GM18499 (cell line): ENCODE measurements at regions not wholly inside any gene's neighbourhood (a gene's known extent, or its start where the extent isn't known, plus 50 kb on each side); places are given as distances from the start of the nearest gene placed in this dataset.
"Not testable (repeated sequence)": the region's sequence is repeated elsewhere in the genome, so short reads cannot be mapped to it uniquely, and the experiment has no call there.

Experiments used
- ATAC-seq: cut with Tn5 transposase; IDR thresholded peaks from one replicate; pipeline ENCODE4 v1.9.1; 2021; ENCODE audit warnings: moderate number of reproducible peaks; ENCODE audit not compliant: insufficient read depth, unreplicated experiment

DNA sequence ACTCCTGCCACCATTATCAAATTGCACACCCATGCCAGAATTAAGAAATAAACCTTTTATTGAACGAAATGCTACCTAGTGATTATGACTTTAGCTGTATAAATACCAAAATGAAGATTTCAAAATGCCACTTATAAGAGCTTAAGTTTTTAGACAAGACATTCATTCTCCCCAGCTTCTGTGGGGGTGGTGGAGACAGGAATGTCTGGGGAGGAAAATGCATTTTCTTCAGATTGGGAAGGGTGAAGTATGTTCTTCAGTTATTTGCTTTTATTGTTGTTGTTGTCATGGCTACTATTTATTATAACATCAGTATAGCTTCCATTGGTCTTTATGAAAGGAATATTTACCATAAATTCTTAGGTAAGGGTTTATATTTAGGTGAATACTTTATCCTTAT is 132.7 kb upstream of the GMNC start:
- no peak for ATAC-seq

DNA sequence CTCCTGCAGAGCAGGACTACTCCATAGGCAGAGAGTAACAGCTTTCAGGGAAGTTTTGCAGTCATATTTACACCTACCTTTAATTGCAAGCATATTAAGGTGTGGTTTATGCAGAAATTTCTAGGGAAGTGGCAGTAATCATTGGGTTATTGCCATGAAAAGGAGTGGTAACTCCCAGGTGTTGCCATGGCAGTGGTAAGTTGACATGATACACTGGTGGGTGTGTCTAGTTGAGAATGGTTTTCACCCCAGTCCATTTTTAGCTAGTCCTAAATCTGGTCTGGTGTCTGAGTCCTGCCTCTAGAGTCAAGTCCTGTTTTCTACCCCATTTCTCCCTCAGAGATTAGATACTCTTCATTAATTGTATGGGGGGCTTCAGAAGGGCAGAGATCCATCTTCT is 128.4 kb upstream of the GMNC start:
- no peak for ATAC-seq

DNA sequence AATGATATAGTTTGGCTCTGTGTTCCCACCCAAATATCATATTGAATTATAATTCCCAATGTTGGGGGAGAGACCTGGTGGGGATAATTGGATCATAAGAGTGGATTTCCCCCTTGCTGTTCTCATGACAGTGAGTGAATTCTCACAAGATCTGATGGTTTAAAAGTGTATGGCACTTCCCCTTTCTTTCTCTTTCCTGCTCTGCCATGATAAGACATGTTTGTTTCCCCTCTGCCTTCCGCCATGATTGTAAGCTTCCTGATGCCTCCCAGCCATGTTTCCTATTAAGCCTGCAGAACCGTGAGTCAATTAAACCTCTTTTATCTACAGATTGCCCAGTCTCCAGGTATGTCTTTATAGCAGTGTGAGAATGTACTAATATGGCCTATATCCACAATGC is 126.7 kb upstream of the GMNC start:
- no peak for ATAC-seq

DNA sequence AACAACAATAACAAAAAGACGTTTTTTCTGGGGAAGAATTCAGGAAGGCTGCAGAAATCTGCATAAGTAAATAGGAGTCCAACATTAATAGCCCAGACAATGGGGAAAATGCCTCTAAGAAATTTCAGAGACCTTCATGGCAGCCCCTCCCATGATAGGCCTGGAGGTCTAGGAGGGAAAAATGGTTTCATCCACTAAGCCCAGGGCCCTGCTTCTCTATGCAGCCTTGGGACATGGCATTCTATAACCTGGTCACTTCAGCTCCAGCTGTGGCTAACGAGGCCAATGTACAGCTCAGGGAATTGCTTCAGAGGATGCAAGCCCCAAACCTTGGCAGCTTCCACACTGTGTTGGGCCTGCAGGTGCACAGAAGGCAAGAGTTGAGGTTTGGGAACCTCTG is 125.6 kb upstream of the GMNC start:
- ATAC-seq, result no peak

DNA sequence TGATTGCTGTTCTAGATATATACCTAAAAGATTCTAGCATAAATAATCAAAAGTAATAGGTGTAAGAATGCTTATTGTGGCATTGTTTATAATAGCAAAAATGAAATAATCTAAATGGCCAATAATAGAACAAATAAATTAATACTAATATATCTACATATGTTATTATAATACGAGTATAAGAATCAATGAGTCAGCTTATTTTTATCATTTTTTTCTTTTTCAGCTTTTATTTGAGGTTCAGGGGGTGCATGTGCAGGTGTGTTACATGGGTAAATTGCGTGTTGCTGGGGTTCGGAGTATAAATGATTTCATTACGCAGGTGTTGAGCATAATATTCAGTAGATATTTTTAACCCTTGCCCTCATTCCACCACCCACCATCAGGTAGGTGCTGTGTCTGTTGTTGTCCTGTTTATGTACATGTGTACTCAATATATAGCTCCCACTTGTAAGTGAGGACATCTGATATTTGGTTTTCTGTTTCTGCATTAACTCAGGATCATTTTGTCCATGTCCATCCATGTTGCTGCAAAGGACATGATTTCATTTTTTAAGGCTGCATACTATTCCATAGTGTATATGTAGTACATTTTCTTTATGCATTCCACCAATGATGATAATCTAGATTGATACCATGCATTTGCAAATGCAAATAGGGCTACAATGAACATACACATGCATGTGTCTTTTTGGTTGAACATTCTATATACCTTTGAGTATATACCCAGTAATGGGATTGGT is 122.2 kb upstream of the GMNC start:
- no peak for ATAC-seq

DNA sequence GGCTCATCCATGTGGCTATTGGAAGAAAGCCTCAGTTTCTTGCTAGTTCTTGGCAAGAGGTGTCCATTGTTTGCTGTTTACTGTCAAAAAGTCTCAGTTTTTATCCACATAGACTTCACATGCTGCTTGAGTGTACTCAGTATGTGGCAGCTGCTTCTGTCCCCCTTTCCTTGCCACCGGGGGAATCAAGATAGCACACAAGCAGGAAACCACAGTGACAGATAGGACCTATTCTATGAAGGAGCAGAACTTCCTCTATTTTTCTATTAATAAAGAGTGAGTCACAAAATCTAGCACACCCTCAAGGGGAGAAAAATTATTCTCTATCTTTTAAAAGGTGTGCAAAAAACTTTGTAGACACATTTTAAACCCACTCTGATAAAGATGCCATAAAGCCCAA is 121.4 kb upstream of the GMNC start:
- peak; percentile 74 for ATAC-seq

DNA sequence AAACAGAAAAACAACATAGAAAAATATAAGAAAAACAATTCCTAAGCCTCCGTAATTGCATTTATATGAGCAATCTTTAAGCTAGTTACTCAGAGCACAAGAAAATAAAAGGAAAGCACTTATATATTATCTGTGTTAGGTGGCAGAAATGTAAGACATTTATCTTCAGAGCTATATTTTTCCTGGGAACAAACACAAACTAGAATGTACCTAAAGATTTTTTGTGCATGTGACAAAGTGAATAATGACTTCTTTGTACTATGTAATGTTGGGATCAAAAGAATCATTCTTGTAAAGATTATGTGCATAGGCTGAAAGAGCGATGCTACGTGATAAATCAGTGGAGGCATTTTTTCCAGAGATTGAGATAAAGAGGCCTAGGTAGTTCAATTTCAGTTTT is 111.3 kb upstream of the GMNC start:
- no peak for ATAC-seq

DNA sequence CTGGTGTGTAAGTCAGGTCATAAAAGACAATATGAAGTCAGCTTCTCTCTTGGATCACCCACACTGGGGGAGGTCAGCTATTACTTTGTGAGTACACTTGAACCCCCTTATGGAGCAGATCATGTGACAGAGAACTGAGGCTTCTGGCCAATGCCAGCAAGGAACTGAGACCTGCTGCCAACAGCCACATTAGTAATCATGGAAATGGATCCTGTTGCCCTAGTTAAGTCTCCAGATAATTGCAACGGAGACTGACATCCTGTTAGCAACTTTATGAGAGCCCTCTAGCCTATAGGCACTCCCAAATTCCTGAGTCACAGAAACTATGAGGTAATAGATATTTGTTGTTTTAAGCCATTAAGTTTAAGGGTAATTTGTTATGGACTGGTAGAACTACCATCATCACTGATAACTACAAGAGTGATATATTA is 110.4 kb upstream of the GMNC start:
- ATAC-seq, result no peak

DNA sequence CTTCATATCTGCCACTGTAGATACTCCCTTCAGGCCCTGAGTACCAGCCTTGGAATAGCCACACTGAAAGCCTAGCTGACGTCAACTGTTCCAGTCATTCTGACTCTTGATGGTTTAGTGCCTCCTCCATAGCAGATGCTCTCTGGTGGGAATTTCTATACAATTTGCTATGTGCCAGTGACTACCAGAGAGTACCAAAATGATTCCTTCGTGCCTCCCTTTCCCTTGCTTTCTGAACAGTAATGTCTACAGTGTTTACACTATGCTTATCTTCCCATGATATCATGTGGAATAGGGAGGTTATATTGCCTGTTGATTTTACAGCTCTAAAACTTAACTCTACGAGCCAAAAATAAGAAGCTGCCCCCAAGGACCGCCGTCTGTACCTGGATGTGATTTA is 109.7 kb upstream of the GMNC start:
- no peak for ATAC-seq

DNA sequence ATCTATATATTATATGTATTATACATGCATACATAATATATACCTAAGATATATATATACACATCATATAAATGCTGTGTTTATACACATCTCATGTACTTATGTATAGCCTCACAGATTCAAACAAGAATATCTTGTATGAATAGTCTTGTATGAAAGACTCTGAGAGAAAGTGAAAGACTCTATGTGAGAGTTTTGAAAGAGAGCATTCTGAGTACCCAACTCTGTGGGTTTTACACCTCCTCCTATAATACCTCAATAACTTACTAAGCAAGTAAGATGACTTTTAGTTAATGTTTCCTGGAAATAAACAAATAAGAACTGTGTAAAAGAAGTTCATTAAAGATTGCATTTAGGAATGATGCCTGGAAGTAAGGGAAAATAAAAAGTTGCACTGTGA is 108.1 kb upstream of the GMNC start:
- no peak for ATAC-seq

DNA sequence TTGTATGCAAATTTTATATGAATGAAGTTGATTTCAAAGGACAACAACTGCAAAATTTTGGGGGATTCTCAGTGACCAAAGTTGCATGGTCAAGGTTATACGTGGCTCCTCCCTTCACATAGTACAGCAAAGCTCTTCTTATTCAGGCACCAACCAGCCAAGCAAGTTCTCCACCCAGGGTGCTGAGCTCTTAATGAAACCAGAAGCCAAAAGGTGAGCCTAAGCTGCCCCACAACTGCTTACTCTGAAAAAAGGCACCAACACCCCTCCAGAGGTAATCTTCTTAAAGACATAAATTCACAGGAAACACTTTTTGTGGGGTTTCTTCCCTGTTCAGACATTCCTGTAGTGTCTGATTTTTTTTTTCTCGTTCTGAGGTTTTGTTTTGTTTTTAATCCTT is 106.1 kb upstream of the GMNC start:
- ATAC-seq, result no peak

DNA sequence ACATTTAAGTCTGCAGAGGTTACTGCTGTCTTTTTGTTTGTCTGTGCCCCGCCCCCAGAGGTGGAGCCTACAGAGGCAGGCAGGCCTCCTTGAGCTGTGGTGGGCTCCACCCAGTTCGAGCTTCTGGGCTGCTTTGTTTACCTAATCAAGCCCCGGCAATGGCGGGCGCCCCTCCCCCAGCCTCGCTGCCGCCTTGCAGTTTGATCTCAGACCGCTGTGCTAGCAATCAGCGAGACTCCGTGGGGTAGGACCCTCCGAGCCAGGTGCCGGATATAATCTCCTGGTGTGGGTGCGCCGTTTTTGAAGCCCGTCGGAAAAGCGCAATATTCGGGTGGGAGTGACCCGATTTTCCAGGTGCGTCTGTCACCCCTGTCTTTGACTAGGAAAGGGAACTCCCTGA is 102.4 kb upstream of the GMNC start:
- ATAC-seq, result not testable (repeated sequence)

DNA sequence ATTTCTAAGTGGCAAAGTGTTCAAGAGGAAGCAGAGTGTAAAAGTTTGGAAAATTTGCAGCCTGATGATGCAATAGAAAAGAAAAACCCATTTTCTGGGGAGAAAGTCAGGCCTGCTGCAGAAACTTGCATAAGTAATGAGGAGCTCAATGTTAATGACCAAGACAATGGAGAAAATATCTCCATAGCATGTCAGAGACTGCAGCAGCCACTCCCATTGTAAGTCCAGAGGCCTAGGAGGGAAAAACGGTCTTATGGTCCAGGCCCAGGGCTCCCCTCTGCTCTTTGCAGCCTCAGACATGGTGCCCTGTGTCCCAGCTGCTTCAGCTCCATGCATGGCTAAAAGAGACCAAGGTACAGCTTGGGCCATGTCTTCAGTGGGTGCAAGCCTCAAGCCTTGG is 96.6 kb upstream of the GMNC start:
- no peak for ATAC-seq

DNA sequence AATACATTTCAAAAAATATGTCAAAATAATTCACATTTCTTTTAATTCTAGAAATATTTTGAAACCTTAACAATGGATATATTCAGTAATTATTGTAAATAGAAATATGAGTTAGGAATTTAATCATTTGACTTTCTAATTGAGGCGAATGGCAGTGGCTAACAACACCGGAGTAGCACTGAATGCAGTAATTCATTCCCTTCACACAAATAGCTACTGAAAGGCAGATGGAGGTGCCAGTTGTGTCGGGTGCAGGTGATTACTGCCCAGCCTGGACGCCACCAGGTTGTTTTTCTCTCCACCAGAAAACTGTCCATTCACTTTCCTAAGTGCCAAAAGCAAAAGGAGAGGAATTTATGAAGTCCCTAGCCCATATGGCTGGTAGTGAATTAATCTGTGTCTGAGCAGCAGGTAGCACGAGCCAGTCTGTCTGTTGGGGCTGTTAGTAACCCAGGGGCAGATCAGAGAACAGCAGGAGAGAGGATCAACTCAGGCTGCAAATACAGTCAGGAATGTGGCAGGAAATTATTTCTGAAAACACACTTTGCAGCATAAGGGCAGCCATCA is 79.3 kb upstream of the GMNC start:
- no peak for ATAC-seq

DNA sequence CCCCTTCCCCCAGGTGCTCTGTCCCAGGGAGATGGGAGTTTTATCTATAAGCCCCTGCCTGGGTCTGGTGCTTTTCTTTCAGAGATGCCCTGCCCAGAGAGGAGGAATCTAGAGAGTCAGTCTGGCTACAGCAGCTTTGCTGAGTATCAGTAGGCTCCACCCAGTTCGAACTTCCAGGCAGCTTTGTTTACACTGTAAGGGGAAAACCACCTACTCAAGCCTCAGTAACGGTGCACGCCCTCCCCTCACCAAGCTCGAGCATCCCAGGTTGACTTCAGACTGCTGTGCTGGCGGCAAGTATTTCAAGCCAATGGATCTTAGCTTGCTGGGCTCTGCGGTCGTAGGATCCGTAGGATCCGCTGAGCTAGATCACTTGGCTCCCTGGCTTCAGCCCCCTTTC is 72.1 kb upstream of the GMNC start:
- not testable (repeated sequence) for ATAC-seq

DNA sequence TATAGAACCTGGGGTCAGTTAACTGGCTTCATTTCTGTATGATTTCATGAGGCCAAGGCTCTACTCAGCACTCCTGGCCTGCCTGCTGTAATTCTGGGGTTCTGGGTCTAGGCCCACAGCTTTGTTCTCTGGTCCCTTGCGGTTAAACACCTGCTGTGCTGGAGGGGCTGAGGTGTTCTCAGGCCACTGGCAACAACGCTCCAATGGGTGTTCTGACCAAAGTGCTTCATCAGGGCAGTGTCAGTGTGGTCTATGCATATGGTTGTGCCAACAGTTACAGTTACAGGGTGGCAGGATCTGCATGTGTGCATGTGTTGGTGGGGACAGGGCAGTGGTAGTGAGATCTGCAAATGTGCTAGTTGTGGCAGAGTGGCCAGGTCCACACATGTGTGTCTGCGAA is 64.1 kb upstream of the GMNC start:
- ATAC-seq, result no peak

DNA sequence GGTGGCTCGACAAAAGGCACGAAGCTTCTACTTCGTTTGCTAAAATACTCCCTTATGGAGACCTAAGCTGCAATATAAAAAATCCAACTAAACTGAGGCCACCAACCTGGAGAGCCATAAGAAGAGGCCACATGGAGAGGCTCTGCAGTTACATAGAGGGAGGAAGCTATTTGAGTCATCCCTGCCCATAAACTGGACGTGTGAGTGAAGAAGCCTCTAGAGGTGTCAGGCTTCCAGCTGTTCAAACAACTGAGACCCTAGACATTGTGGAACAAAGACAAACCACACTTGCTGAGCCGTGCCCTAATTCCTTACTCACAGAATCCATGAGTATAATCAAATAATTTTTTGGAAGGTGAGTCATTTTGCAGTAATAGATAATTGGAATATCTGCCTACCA is 50.2 kb upstream of the GMNC start:
- no peak for ATAC-seq
